ENCODE measurements at regions not wholly inside any gene's neighbourhood (a gene's known extent, or its start where the extent isn't known, plus 50 kb on each side); places are given as distances from the start of the nearest gene placed in this dataset.

DNA sequence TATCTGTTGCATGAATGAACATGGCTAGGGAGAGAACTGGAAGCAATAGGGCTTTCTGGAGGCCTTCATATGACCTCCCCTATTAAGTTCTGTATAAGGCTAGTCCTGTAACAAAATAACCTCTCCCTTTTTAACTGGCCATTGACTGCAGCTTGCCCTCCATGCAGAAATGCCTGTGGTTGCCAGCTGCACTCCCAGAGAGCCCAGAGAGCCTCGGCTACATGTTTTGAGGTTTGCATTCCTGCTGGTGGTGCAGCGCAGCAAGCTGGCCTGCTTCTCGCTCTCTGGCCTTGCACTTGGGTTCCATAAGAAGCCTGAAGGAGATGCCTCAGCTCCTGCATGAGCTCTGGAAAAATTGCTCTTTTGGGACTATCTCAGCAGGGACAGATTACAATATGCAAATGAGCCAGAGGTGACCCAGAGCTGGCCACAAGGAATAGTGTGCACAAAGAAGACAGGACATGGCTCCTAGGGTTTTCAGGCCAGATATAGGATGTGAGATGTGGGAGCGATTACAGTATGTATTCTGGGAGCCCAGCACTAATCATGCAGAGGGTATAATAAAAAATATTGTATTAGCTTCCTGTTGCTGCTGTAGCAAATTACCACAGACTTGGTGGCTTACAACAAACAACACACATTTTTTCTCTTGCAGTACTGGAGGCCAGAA, 186.7 kb downstream of the INSIG2 start:
- DNase-seq (ENCODE audit: low read depth): no peak

- no peak for DNase-seq (ENCODE audit: low read depth)
Observed at GRCh38 chr2:118272391-118272790, 184.1 kb downstream of the INSIG2 start.

DNA sequence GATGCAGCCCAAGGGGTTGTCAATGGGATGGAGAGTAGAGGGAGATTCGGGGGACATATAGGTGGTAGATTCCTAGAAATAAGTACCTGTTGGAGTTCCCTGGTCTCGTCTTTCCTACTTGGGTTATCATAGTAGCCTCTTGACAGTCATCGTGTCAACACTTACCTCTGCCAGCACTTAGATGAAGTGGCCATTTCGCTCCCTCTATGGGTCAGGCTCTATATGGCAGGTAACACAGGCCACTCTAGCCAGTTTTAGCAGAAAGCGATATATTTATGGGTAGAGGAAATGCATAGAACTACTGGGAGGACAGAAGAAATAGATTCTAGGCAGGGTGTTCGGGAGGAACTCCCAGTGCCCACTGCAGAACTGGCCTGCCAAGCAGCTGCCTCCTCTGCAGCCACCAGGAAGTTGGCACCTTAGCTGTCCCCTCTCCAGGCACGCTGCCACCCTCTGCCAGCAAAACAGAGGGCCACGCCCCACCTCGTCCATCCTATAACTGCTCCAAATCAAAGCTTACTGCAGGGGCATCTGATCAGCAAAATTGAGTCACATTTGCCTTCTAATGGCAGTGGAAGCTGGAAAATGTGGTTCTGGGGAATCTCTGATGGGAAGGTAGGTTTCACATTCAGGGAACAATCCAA, 181.3 kb downstream of the INSIG2 start:
- DNase-seq (ENCODE audit: low read depth): no peak

- no peak for DNase-seq (ENCODE audit: low read depth)
Observed at GRCh38 chr2:118268268-118268667, 180.0 kb downstream of the INSIG2 start.

DNA sequence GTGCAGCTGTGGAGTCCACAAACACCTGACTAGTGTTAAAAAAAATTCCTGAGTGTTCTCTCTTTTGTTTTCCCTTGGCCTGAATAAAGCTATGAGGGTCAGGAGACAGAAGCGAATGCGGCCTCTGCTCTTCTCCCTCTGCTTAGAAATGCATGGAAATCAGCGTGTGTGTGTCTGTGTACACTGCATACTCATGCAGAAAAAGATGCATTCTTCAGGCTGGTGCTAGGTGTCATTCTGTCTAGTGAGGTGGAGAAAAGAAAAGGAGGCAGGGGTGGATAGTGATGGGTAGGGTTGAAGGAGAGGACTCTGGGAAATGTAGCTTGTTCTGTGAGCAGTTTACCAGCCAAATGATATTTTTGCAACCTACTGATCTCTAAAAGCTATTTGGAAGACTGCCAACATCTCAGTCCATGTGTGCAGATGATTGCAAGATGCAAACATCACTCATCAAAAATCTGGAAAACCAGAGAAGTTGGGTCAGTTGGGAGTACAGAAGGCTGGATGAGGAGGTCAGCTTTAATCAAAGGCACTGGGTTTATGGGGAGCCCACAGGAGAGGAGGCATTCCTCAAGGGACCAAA, 177.7 kb downstream of the INSIG2 start:
- no peak for DNase-seq (ENCODE audit: low read depth)

DNA sequence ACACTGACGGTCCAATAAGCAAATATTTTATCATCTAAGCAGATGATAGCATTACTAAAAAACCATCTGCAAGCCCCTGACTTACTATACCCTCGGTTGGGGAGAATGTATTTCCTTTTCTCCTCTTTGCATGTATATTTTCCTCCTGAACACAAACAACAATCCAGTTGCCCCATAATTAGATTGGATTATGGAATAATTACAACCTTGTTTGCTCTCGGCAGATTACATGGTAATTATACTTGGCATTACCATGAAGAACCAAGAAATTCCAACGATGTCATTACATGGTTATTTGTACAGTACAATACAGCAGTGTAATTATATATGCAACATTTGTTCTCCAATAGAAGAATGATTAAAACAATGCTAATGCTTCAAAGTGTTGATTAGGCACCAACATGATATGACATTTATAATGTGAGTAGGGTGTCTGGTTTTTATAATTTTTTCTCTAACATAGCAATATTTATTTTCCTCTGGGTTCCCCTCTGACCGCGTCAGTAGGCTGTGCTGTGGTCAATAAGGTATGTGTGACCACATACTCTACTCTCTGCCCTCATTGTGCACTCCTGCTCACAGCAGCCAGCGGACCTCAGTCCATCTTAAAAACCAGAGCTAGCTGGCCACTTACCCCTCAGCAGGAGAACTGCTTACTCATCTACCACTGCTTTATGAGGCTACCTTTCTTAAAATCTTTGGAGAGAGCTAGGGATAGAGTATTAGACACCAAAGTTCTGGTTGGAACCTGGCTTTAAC, 176.1 kb downstream of the INSIG2 start:
- no peak for DNase-seq (ENCODE audit: low read depth)

GRCh38 chr2:118257696-118258095, 169.4 kb downstream of the INSIG2 start:
- no peak for DNase-seq (ENCODE audit: low read depth)

DNA sequence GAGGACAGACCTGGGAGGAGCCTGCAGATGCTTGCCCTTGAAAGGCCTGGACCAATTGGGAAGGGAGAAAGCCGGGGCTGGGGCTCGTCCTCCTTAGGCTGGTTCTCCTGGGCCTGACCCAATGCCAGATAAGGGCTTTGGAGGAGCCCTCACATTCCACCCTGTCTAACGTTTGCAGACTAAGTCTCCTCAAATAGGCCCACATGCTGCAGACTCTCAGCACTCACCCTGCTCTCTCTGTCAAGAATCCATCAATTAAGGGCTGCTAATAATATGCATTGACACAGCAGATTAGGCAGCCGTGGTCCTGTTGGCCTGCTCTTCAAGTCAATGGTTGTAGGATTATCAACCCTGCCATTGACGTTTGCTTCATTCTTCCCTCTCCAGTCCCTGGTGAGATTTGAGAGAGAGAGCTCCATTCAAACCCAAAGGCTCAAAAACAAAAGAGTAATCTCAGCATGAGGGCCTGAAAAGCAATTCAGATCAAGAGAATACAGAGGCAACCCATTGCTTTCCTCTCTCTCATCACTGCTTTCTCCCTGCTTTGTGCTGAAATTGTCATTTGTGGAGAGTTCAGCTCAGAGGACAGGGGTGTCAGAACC, 167.6 kb downstream of the INSIG2 start:
- no peak for DNase-seq (ENCODE audit: low read depth)

- no peak for DNase-seq (ENCODE audit: low read depth)
Observed at GRCh38 chr2:118255301-118255700, 167.0 kb downstream of the INSIG2 start.

GRCh38 chr2:118254116-118254515, 165.8 kb downstream of the INSIG2 start:
- no peak for DNase-seq (ENCODE audit: low read depth)

DNA sequence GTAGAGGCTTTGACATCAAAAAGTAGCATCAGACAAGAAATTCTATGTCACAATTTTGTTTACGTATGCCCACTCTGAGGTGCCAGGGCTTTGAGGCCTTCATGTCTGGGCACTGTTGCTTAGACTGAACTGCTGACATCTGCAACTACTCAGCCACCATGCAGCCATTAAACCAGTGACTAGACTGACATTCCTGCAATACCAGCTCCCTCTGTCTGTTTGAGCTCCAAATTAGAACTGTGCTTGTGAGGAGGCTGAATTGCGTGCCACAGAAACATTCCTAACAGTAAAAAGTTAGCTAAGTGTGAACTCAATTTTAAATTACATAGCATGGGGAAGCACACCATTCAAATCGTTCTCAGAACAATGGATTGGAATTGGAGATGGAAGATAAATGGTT, 163.2 kb downstream of the INSIG2 start:
- DNase-seq (ENCODE audit: low read depth): no peak

GRCh38 chr2:118250463-118250862, 162.2 kb downstream of the INSIG2 start:
- DNase-seq (ENCODE audit: low read depth): no peak

GRCh38 chr2:118250001-118250400, 161.7 kb downstream of the INSIG2 start:
- no peak for DNase-seq (ENCODE audit: low read depth)

- no peak for DNase-seq (ENCODE audit: low read depth)
Observed at GRCh38 chr2:118249531-118249930, 161.3 kb downstream of the INSIG2 start.

DNA sequence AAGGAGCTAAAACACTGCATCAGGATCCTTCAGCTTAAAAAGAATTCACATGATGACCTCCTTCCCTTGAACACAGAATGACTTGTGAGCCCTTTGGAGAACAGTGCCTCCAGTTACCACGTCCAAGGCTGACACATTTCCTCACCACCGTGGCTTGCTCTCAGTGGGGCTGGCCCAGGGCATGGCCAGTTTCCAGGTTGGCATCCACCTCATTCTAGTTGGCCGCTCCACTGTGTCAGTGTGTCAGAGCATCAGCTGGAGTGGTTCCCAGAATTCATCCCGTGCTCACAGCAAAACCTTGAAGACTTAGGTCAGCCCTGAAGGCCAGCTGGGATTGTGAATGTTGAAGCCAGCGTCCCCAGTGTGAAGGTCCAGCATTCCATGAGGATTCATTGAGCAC, 158.5 kb downstream of the INSIG2 start:
- DNase-seq (ENCODE audit: low read depth): no peak

DNA sequence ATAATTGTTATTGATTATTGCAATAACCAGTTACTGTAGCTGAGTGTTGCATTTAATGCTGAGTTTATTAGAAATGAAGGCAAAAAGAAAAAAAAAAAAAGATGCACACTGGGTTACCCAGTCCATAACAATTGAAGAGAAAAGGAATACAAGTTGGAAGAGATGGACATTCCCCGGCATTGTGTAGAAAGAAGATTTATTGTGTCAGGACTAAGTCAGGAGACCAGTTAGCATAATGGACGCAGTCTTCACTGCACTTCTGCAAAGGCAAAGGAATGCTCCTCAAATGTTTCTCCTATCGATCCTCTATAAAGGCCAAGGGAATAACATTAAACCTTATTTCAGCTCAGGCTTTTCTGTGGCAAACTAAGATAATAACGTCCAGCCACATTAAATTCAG, 157.8 kb downstream of the INSIG2 start:
- no peak for DNase-seq (ENCODE audit: low read depth)

DNA sequence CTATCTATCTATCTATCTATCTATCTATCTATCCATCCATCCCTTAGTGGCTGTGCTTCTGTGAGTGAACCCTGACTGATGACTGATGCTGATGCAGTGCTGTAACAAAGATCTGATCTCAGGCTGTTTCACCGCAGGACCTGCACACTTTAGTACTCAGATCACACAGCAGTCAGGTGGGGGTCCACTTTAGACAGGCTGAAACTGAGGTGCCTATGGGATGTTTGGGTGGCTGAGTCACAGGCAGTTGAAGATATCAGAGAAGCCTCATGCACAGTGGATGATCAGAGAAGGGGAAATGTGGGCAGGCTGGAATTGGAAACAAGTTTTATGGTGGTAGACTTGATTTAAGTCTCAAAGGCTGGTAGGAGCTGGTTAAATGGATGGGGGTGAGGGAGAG, 156.4 kb downstream of the INSIG2 start:
- DNase-seq (ENCODE audit: low read depth): no peak

GRCh38 chr2:118243031-118243430, 154.8 kb downstream of the INSIG2 start:
- no peak for DNase-seq (ENCODE audit: low read depth)

DNA sequence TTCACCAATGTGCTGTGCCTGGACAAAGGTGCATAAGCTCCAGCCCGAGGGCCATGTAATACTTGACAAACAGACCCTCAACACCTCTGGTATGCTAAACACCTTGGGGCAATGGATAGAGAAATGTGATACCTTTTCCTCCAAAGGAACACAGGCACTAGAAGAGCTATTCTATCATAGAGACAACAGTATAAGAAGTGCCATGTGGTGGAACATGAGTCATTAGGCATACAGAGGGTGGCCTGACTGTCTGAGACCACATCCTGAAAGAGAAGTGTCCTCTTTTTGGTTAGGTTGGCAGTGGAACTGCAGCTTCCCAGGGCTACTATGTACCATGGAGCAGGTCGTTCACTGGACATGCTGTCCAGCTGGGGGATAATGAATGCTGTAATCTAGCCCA, 153.9 kb downstream of the INSIG2 start:
- no peak for DNase-seq (ENCODE audit: low read depth)

DNA sequence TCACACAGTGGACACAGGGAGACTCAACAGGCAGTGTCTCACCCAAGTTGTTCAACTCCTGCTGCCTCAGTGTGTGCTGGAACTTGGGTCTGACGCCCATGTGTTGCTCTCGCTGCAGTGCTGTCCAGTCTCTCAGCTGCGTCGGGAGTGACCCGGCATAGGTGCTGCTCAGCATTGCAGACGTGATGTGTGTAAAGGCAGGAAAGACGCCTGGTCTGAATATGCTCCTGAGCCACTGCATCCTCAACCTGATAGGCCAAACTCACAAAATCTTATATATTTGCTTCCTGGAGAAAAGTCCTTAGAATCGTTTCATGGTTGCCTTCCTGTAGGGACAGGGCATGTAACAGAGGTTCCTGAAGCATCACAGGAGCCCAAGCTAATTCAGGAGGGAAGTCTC, 152.9 kb downstream of the INSIG2 start:
- no peak for DNase-seq (ENCODE audit: low read depth)

DNA sequence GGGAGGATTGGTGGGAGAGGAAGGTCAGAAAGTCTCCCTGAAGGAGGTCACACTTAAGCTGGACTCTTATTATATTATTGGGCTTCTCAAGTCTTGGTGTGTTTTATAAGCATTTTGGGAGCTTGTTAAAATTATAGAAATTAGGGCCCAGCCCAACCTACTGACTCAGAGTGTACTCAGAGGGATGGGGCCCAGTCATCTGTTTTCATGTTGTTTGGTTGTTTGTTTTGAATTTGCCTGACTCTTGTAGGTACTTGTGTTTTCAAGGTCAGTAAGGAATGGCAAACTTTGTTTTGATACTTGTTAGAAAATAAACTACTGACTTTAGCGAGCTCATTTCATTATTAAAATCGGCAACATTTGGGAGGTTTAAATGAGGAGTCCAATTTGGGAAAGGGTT, 152.0 kb downstream of the INSIG2 start:
- DNase-seq (ENCODE audit: low read depth): no peak

DNA sequence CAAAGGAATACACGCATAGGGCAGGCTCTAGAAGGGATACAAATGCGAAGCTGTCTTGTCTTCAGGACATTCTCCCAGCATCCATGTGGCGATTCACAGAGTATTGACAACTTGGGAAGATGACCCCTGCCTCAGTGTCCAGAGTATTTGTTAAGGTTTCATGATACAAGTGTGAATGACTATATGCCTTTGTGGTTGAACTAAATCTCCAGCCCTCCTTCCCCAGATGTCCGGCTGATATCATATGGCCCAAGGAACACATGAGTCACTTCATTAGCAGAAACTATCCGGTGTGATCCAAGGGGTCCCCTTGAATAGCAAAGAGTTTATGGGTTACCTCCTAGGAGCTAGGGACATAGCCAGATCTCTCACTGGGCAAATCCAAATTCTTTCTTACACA, 151.0 kb downstream of the INSIG2 start:
- no peak for DNase-seq (ENCODE audit: low read depth)

DNA sequence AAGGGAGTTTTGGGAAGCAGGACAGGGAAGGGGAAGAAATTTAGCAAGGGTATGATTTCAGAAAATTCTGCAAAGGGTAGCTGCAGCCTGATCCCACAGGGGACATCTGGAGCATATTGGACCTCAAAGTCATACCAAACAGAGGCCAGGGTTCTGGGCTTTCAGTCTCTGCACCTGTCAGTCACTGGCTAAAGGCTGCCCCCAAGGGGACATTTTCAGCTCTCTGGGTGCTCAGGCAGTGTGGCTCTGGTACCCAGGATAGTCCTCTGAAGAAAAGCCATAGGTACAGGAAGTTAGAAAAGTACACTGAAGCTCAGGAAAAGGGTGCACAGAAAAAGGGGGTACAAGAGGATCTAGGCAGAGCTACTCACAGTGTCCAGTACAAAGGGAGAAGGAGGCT, 149.2 kb downstream of the INSIG2 start:
- no peak for DNase-seq (ENCODE audit: low read depth)

Data from stimulated activated CD8-positive, alpha-beta memory T cell treated with anti-CD3 and anti-CD28 coated beads, Interleukin-4, amount 100 ng/mL, for 24 hours (primary cell).